Vagina (tissue), 2 donors: ENCODE measurements at regions not wholly inside any gene's neighbourhood (a gene's known extent, or its start where the extent isn't known, plus 50 kb on each side); places are given as distances from the start of the nearest gene placed in this dataset.

ENCODE experiments used
- CTCF ChIP-seq, 3 experiments: fragments of 450-650 bp in 2 of 3; fragments of 200-600 bp in 1 of 3; sonication (generic) in 1 of 3; IDR thresholded peaks; one replicate each; pipeline ENCODE4 v1.5.1; 2017 to 2019; ENCODE audit warnings: antibody characterized with exemption in 3 of 3, mild to moderate bottlenecking in 2 of 3, moderate library complexity in 2 of 3
- POLR2AphosphoS5 ChIP-seq, 2 donors: sonication (generic); formaldehyde crosslinking; IDR thresholded peaks; one replicate each; pipeline ENCODE4 v1.9.0; 2017; ENCODE audit warnings: antibody characterized with exemption in 2 of 2, mild to moderate bottlenecking in 2 of 2, low read depth in 1 of 2; ENCODE audit not compliant: insufficient read depth in 1 of 2

GRCh38 chr6:105711216-105711615, 308.3 kb upstream of the PREP start:
- TF ChIP-seq POLR2AphosphoS5 (IDR thresholded peaks at IDR 0.05; ENCODE audit: insufficient read depth in 1 of 2, low read depth in 1 of 2) (no peak), CTCF (IDR thresholded peaks at IDR 0.05) (no peak)
